ENCODE measurements at regions not wholly inside any gene's neighbourhood (a gene's known extent, or its start where the extent isn't known, plus 50 kb on each side); places are given as distances from the start of the nearest gene placed in this dataset.

DNA sequence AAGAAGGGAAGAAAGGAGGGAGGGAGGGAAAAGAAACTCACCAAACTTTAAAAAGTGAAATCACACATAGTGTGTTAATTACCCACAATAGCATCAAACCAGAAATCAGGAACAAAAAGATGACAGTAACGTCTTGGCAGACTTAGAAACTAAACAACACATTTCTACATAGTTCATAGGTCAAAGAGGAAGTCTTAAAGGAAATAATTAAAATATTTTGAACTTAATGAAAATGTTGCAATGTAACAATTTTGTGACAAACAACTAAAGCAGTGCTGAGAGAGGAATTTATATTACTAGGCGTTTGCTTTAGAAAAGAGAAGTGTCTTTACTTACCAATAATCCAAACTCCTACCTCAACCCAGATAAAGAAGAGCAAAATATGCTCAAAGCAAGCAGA lies 505.0 kb upstream of the ID2 start:
- Histone ChIP-seq H3K9me3 (ENCODE audit: control insufficient read depth, low read length) (no peaks in the 10 kb centered on the region), H3K79me2 (no peaks in the 10 kb centered on the region), H2AFZ (no peak overlapping the region), H3K27me3 (ENCODE audit: control insufficient read depth, insufficient read depth, low read length) (no peaks in the 10 kb centered on the region), H3K4me2 (ENCODE audit: low read length) (no peak overlapping the region), H3K4me1 (peaks cover 5% of the 10 kb centered on the region), H3K9ac (no peak overlapping the region), H3K27ac (no peak overlapping the region), H3K36me3 (ENCODE audit: control insufficient read depth, insufficient read depth, low read length) (no peaks in the 10 kb centered on the region), H3K4me3 (ENCODE audit: low read depth, low read length) (no peak overlapping the region)
- TF ChIP-seq, protein P1, sequence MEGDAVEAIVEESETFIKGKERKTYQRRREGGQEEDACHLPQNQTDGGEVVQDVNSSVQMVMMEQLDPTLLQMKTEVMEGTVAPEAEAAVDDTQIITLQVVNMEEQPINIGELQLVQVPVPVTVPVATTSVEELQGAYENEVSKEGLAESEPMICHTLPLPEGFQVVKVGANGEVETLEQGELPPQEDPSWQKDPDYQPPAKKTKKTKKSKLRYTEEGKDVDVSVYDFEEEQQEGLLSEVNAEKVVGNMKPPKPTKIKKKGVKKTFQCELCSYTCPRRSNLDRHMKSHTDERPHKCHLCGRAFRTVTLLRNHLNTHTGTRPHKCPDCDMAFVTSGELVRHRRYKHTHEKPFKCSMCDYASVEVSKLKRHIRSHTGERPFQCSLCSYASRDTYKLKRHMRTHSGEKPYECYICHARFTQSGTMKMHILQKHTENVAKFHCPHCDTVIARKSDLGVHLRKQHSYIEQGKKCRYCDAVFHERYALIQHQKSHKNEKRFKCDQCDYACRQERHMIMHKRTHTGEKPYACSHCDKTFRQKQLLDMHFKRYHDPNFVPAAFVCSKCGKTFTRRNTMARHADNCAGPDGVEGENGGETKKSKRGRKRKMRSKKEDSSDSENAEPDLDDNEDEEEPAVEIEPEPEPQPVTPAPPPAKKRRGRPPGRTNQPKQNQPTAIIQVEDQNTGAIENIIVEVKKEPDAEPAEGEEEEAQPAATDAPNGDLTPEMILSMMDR (IDR thresholded peaks at IDR 0.05): no peak

DNA sequence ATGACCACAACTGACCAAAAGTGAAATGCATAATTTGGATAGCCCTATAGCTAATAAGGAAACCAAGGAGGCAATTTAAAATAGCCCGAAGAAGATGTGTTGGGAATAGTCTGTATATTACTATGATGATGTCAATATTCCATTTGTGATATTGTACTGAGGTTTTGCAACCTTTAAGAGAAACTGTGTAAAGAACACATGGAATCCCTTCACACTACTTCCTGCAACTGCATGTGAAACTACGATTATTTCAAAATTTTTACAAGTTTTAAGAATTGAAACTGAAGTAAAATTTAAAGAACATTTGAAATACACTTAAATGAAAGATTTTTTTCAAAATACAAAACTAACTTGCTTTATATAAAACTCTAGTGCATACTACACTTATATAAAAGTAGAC lies 504.3 kb upstream of the ID2 start:
- Histone ChIP-seq H3K27ac (no peak overlapping the region), H3K4me1 (no peaks in the 10 kb centered on the region), H3K4me3 (ENCODE audit: low read depth, low read length) (no peak overlapping the region), H3K4me2 (ENCODE audit: low read length) (no peak overlapping the region), H3K79me2 (no peaks in the 10 kb centered on the region), H3K27me3 (ENCODE audit: control insufficient read depth, insufficient read depth, low read length) (no peaks in the 10 kb centered on the region), H2AFZ (no peak overlapping the region), H3K36me3 (ENCODE audit: control insufficient read depth, insufficient read depth, low read length) (no peaks in the 10 kb centered on the region), H3K9ac (no peak overlapping the region), H3K9me3 (ENCODE audit: control insufficient read depth, low read length) (no peaks in the 10 kb centered on the region)
- TF ChIP-seq, protein P1 (IDR thresholded peaks at IDR 0.05): no peak

DNA sequence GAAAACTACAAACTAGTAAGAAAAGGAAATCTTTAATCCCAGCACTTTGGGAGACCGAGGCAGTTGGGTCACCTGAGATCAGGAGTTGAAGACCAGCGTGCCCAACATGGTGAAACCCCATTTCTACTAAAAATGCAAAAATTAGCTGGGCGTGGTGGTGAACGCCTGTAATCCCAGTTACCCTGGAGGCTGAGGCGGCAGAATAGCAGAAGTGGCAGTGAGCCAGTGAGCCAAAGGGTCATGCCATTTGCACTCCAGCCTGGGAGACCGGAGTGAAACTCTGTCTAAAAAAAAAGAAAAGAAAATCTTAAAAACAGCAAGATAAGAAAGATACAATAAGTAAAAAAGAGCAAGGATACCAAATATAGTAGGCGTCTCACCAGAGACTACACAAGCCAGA lies 502.9 kb upstream of the ID2 start:
- Histone ChIP-seq H3K4me1 (no peaks in the 10 kb centered on the region), H3K27me3 (ENCODE audit: control insufficient read depth, insufficient read depth, low read length) (no peaks in the 10 kb centered on the region), H2AFZ (no peak overlapping the region), H3K9me3 (ENCODE audit: control insufficient read depth, low read length) (no peaks in the 10 kb centered on the region), H3K9ac (no peak overlapping the region), H3K79me2 (no peaks in the 10 kb centered on the region), H3K4me2 (ENCODE audit: low read length) (no peak overlapping the region), H3K27ac (no peak overlapping the region), H3K4me3 (ENCODE audit: low read depth, low read length) (no peak overlapping the region), H3K36me3 (ENCODE audit: control insufficient read depth, insufficient read depth, low read length) (no peaks in the 10 kb centered on the region)
- TF ChIP-seq, protein P1 (IDR thresholded peaks at IDR 0.05): no peak

DNA sequence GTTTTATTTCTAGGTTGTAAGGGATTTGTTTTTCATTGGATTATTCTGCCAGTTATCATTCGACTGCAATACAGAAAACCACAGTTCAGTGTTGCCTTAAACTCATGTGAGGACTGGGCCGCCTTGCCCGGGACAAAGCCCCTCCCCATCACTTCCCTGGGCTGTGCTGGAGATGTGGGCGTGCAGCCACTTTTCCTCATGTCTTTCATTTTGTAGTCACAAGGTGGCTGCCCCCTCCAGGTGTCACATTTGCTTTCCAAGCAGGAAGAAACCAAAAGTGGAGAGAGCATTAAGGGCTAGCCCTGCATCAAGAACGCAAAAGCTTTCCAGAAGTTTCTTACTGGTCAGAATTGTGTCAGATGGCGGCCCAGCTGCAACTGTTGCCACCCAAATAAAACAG lies 492.5 kb upstream of the ID2 start:
- Histone ChIP-seq H2AFZ (no peak overlapping the region), H3K9me3 (ENCODE audit: control insufficient read depth, low read length) (no peaks in the 10 kb centered on the region), H3K79me2 (no peaks in the 10 kb centered on the region), H3K9ac (no peak overlapping the region), H3K4me3 (ENCODE audit: low read depth, low read length) (no peak overlapping the region), H3K4me1 (peaks cover 7% of the 10 kb centered on the region), H3K36me3 (ENCODE audit: control insufficient read depth, insufficient read depth, low read length) (no peaks in the 10 kb centered on the region), H3K27me3 (ENCODE audit: control insufficient read depth, insufficient read depth, low read length) (no peaks in the 10 kb centered on the region), H3K4me2 (ENCODE audit: low read length) (no peak overlapping the region), H3K27ac (no peak overlapping the region)
- TF ChIP-seq, protein P1 (IDR thresholded peaks at IDR 0.05): no peak

DNA sequence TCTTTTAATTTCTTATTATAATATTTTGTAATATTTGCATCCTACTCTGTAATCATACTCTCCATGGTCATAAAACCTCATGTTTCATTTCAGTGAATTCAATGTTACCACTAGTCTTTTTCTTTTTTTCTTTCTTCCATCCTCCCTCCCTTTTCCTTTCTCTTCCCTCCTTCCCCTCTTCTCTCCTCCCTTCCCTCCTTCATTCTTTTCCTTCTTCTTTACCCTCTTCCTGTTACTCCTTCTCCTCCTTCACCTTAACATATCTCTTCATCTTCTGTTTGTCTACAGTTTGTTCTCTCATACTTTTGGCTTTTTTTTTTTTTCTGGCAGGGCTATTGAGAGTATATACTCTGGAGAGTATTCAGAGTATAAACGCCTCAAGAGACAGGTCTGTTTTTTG lies 491.6 kb upstream of the ID2 start:
- Histone ChIP-seq H3K4me2 (ENCODE audit: low read length) (no peak overlapping the region), H3K27ac (no peak overlapping the region), H3K27me3 (ENCODE audit: control insufficient read depth, insufficient read depth, low read length) (no peaks in the 10 kb centered on the region), H3K9ac (no peak overlapping the region), H3K9me3 (ENCODE audit: control insufficient read depth, low read length) (no peaks in the 10 kb centered on the region), H3K36me3 (ENCODE audit: control insufficient read depth, insufficient read depth, low read length) (no peaks in the 10 kb centered on the region), H3K79me2 (no peaks in the 10 kb centered on the region), H2AFZ (peak overlapping the region; percentile 8), H3K4me1 (peaks cover 7% of the 10 kb centered on the region), H3K4me3 (ENCODE audit: low read depth, low read length) (no peak overlapping the region)
- TF ChIP-seq, protein P1 (IDR thresholded peaks at IDR 0.05): no peak

Data from parathyroid adenoma (tissue), 2 donors.